Inferior parietal cortex (tissue), 1 donor: ENCODE measurements at regions not wholly inside any gene's neighbourhood (a gene's known extent, or its start where the extent isn't known, plus 50 kb on each side); places are given as distances from the start of the nearest gene placed in this dataset.
A peak's percentile ranks its signal among the peaks of the same experiment; 100 is the strongest.
"Not testable (repeated sequence)": the region's sequence is repeated elsewhere in the genome, so short reads cannot be mapped to it uniquely, and the experiment has no call there.

ENCODE experiments used
- DNase-seq: peaks from one replicate; pipeline ENCODE4 v3.0.0-alpha.2; 2016; ENCODE audit errors: extremely low spot score

DNA sequence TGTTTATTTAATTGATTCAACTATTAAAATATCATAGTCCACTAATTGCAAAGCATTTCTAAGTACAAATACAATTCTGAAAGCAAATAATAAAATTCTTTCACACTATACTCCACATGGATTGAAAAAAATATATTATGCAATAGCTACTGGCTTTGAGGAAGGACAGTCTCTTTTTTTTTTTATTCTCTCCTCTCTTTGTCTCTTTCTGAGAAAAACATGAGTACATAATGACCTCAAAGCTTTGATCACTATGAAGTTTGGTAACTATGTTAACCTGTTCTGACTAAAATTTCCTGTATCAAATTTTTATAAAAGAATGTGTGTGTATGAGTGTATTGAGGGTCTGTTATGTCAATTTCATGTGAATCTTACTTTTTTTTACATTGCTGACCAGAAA lies 96.2 kb downstream of the RGS2 start:
- DNase-seq, result no peak

DNA sequence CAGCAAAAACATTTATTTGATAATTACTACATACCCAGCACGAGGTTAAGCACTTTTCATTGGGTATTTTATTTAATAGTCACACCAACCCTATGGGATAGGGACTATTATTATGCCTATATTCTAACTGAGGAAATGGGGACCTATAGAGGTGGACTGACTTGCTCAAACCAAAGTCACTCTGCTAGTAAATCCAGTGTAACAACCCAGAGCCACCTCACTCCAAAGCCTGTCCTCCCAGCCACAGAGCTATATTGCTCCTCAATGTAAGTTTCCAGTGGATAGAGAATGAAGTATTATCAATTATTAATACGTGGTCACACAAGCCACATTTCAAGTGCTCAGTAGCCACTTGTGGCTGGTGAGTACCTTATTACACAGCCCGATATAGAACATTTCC lies 97.5 kb downstream of the RGS2 start:
- DNase-seq, result no peak

DNA sequence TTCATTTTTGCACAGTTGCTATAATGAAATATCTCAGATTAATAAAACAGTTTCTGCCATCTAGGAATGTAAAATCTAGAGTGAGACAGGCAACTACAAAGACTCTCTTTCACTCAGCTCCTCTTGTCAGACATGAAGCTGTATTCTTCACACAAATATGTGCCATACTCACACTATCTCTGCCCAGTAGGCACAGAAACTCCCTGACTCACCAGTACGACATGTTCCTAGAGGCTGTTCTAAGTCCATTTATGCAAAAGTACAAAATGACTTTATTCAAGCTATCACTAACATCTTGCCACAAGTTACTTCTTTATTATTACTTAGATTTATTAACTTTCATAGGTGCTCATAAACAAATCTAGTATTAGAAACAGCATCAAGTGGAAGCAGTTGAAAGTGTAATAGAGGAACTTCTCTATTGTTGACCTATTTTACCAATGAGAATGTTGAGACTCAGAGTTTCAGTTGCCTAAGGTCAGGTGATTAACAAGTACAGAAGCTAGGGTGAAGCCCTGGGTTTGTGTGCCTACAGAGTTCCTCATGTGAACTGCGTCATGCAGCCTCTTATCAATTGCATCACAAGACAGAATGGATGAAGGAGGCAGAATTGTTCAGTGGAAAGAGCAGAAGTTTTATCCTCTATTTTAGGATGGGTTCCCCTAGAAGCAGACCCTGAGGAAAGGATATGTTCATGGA lies 98.9 kb downstream of the RGS2 start:
- DNase-seq, result peak; percentile 16

DNA sequence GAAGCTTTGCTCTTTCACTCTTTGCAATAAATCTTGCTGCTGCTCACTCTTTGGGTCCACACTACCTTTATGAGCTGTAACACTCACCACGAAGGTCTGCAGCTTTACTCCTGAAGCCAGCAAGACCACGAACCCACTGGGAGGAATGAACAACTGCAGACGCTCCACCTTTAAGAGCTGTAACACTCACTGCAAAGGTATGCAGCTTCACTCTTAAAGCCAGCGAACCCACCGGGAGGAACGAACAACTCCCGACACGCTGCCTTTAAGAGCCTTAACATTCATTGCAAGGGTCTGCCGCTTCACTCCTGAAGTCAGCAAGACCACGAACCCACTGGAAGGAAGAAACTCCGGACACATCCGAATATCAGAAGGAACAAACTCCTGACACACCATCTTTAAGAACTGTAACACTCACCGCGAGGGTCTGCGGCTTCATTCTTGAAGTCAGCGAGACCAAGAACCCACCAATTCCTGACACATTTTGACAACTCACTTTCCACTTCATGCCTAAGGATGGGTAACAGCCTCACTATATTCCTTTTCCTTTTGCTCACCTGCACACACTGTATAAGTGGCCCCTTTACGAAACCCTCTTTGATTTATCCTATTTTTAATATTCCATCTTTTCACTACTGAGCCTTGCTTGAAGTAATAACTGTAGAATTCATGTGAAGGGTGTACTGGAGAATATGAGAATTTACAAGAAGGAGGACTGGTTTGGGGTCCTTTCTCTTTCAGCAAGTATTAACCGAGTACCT lies 103.2 kb downstream of the RGS2 start:
- not testable (repeated sequence) for DNase-seq

DNA sequence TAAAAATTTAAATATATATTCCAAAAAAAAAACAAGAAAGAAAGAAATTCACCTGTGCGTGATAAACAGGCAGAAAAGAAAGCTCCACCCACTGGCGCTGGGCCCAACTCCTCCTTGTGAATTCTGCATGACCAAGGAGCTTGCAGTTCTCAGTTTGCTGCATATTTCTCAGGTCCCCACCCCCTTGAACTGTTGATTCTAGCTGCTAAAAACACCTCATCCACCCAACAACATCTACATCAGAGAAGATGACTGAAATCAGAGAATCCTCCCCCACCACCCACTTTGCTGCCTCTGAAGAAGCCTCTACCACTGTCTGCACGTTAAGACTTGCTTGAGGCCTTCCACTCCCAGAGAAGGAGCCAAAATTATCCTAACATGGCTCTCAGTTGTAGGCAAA lies 104.8 kb downstream of the RGS2 start:
- DNase-seq, result no peak

DNA sequence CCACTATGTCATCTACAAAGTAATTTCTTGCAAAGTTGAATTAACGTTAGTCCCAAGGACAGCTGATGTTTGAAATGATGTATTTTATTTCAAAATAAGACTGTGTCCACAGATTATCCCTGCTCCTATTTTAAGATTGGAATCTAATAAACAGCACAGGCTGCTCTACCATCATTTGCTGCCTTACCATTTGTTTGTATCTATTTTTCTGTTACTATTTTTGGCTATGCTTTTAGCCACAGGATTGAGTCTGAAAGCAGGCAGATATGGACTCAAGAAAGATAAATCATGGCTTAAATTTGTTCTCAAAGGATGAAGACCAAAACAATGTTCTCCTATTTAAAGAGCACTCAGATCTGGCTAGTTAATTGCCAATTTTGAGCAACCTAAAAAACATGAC lies 105.3 kb downstream of the RGS2 start:
- DNase-seq, result no peak

DNA sequence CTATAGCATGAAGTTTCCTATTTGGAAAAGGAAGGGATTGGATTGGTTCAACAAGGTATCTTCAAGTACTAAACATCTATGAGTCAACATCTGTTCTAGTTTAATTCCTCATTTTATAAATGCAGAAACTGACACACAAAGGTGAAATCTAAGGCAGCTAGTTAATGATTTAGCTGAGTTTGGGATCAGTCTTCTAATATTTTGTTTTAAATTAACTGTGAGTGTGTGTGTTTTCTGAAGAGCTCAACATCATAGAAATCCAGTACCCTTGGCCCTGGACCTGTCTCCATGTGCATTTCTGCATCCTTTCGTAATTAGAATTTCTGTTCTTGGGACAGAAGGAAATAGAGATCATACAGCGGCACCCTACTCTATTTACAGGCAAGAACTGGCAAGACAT lies 105.9 kb downstream of the RGS2 start:
- DNase-seq, result no peak

DNA sequence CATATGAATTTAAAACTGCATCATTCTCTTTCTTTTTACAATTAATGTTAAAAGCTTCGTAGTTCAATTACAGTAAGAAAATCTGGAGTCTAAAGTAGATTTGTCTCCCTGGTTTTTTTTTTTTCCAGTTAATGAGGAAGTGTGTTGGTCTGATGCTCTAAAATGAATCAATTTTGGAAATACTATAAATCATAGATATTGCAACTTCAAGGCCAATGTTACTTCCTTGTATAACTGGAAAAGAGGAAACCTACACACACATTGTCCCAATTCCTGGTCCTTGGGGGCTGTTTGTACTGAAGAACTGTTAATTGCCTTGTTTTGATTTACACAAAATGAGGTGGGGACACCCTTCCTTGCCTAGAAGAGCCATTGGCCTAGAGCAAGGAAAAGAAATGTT lies 107.2 kb downstream of the RGS2 start:
- no peak for DNase-seq

DNA sequence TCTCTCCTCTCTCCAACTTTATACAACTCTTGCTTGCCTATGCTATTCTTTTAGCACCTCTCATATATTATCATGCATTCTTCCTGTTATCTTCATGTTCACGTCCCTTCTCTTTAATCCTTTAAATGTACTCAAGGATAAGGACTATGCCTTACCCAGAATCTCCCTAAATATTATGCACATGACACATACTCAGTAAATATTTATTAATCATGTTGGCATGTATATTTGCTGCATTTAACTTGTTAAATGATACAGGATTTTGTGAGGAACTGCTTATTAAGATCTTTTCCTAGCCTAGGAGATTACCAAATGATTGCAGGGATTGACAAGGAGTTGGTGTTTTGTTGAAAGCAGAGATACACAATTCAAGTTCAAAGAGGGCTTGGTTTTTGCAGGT lies 109.4 kb downstream of the RGS2 start:
- DNase-seq, result no peak

DNA sequence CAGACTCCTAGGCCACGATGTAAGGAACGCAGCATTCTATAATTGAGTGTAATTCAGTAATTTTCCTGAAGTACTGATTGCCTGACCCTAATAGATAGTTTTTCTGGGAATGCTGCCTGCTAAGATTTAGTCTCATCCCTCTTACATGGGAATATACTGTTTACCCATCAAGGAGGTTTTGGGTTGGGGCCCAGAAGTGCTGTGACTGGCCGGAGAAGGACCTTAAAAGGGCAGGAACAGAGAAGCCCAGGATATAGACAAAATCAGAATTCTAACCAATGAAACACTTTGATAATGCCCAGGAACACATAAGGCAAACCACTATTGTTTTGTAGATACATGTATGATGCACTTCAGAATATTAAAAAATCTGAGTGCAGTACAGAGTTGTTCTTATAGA lies 111.6 kb downstream of the RGS2 start:
- DNase-seq, result no peak

DNA sequence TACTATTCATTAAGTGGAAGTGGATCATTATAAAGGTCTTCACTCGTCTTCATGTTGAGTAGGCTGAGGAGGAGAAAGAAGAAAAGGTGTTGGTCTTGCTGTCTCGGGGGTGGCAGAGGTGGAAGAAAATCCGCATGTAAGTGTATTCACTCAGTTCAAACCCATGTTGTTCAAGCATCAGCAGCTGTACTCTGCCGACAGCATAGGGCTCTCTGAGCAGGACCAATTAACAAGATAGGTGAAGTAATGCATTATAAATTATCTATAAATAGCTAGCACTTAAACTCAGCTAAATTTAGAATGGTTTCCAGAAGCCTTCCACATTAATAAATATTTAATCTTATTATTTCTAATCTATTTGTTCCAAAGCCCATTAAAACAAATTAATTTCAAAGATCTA lies 116.8 kb downstream of the RGS2 start:
- DNase-seq, result no peak

DNA sequence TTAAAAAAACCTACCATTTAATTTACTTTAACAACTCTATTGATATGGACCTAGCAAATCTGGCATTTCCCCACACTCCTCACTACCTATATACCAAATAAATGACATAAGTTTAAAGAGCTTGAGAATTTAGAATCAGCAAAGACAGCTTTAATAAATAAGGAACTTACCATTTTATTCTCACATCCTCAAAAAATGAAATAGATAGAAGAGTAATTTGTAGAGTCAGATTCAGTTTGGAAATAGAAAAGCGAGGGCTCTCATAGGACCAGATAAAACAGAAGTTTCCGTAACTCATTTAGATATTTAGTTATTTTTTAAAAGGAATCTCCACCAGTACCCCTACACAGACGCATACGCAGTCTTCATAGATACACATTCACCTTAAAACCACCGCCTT lies 117.9 kb downstream of the RGS2 start:
- no peak for DNase-seq

DNA sequence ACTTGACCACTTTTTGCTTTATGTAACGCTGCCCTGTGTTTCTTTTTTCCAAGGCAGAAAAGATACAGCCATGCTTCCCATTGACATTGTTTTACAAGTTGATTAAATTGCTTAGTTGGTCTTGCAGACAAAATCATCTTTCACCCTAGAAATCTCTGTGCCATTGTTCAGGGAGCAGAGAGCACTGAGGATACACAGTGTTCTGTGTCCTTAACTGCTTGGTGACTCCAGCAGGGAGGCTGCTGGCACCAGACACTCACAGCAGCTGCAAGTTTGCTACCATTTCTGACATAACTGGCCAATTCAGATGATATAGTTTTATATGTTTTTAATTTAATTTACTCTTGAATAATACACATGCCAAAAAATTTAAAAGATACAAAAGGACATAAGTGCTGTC lies 118.7 kb downstream of the RGS2 start:
- no peak for DNase-seq

DNA sequence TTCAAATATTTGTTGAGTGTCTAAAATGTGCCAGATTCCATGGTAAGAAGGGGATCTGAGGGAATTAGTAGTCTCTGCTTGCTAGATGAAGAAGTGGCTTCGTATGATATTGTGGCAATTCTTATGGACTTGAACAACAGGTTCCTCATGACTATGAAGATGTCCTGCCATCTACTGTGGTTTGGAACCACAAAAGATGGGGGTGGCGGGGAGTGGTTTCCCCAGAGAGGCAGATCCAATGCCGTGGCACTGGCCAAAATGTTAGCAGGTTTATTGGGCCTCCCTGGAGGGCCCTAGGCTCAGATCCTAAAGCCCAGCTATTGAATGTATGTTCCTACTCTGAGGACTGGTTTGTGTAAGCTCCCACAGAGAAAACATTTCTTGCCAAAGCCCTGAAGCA lies 120.8 kb downstream of the RGS2 start:
- no peak for DNase-seq

DNA sequence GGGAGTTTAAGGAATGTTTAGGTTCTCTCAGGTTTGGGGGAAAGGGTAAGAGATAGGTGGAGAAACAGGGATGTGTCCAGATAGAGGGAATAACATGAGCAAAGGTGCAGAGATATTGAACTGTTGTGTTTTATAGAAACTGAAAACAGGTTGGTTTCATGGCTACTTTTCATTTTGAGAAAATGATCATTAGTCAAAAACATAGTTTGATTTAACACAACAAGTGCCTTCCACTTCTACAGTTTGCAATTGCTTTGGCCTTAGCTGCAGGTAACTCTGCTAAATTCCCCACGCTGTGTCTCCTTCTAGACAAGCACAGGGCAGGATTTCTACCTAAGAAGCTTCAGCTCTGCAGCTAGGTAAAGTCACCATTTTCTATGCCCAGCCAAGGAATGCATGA lies 124.9 kb downstream of the RGS2 start:
- DNase-seq, result no peak

DNA sequence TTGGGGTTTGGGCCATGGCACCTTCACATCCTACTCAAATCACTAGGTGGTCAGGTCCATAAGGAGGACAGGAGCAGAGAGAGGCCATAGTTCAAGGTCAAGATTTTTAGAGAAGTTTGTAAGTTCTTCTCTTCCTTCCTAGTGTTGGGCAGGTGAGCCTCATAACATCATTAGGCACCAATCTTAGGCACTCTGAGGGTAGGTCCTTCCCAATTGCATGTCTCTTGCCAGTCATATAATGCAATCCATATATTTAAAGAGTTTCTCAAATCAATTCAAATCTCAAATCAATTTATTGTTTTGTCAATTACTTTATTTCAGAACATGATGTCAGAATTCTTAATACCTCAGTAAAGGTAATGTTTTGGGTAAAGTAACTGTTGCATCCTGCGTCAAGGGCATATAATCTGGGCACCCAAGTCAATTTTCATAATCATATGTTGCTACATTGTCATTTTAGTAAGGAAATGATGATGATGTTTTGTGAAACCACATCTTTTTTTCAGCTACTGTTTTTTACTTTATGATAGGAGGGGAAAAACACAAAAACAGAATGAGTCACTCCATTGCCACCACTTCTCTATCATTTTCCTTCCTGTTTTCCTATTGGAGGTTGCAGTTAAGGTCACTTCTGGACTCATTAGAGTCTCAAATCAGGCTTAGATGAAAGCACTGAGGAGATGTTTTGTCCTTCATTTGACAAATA lies 122.7 kb downstream of the UCHL5 start:
- DNase-seq, result no peak

DNA sequence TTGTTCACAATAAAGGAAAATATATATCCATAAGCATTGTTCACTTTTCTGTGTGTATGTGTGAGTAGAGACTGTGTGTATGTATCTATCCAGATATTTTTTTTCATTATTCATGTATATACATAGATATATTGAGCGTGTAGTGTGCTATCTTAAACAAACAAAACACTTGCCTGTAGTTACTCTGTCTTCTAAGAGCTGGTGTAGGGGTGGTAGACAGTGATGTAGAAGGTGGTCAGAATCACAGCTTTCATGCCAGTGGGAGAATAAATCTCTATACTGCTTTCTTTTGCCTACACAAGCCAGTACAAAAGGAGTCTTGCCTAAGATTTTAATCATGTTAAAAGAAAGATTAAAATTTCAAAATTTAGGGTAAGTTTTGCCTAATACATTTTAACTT lies 122.0 kb downstream of the UCHL5 start:
- no peak for DNase-seq

DNA sequence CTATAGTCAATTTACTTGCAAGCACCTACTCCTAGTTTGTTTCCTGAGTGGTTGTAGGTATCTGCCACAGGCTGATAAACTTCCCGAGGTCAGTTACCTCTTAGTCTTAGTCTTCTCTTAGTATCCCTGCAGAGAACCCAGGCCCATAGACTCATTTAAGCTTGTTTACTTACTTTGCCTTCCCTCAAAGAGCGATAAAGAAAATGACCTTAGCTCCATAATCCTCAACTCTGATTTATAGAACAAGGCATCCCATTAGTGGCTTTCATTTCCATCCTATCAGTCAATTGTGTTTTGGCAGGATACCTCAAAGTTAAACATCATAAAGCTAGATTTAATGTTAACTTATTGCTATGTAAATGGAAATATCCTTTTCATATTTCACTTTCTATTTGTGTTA lies 119.7 kb downstream of the UCHL5 start:
- DNase-seq, result no peak

DNA sequence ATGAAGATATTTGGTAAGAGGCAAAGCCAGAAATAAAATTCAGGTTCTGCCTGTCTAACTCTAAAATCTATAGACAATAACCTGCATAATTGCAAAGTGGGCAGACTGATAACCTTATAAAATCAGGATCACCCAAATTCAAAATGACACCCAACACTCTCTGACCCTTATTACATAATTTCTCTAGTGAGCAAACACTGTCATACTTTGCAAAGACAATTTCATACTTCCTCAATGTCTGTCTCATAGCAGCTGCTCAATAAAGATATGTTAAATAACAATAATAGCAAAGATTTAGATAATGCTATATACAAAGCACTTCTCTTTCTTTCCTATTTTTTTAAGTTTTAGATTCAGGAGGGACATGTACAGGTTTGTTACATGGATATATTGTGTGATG lies 118.5 kb downstream of the UCHL5 start:
- DNase-seq, result no peak

DNA sequence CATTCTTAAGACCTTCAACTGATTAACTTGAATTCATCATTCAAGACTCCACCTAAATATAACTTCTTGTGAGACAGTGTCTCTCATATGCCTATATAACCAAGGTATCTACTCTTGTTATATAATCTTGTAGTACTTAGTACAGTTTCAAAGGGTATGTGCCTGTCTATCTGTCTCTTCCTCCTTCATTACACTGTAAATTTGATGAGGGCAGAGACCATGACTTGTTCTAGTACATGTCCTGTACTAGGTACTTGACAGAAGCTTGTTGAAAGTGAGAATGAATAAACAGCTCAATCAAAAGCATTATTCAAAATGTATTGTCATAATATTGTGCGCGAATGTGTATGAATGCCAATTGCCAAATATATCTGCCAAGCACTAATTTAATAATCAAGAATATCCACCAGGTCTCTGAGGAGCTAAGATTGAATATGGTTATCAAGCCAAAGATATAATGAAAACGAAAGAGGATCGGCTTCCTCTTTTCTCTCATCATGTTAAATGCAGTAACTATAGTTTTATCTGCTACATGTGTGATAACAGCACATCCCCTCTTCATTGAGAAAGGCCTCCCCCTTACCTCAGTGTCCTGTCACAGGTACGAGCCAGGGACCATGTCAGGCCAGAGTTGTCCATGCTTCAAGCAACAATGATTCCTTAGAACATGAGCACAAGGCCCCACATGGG lies 117.3 kb downstream of the UCHL5 start:
- no peak for DNase-seq

DNA sequence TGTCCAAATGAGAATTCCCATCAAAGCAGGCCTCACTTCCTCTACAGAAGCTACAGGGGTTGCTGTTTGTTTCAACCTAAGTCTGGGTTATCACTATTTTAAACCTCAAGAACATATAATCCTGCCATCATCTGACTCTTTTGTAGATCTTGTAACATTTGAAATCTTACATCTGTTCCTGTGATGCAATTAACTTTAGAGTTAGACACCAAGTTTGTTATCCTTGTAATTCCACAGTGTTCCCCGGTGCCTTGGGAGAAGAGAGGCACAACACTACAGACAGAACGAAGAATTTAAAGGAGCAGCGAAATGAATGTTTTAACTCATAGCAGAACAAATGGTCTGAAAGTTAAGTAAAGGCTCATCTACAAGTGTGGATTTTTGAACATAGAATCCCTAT lies 116.1 kb downstream of the UCHL5 start:
- no peak for DNase-seq

DNA sequence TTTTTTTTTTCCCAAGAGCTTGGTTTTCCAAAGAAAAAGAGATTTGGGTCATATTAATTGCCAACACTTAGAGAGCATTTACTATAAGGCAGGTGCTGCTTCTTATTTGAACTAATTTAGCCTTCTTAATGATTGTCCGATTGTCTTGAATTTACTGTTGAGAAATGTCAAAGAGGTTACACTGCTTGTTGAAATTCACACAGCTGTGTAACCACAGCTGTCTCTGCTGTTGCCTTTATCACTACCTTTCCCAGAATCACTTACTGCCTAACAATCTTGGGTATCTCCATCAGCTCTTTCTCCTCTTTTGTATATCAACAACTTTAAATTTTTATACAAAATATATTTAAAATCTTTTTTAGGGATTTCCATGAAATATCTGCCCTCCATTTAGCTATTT lies 115.6 kb downstream of the UCHL5 start:
- no peak for DNase-seq
